Fibroblast of lung (primary cell): ENCODE measurements at regions not wholly inside any gene's neighbourhood (a gene's known extent, or its start where the extent isn't known, plus 50 kb on each side); places are given as distances from the start of the nearest gene placed in this dataset.

Experiments
- DNase-seq, 2 donors: peaks; one replicate each; pipeline versions ENCODE4 v3.0.0 to v3.0.0-alpha.2; 2010; ENCODE audit warnings: low read depth in 2 of 2
- H2AFZ ChIP-seq: 2 replicates; pipeline ENCODE4 v1.5.1; 2012; ENCODE audit warnings: low read length, control low read depth, inconsistent platforms
- H3K27ac ChIP-seq: 2 replicates; pipeline ENCODE4 v1.5.1; 2011; ENCODE audit warnings: low read length, control low read depth; ENCODE audit not compliant: insufficient read depth
- H3K27me3 ChIP-seq: 2 replicates; pipeline ENCODE4 v1.5.1; 2011; ENCODE audit warnings: mild to moderate bottlenecking, low read length; ENCODE audit not compliant: control insufficient read depth, insufficient read depth
- H3K36me3 ChIP-seq: 2 replicates; pipeline ENCODE4 v1.5.1; 2011; ENCODE audit warnings: low read length; ENCODE audit not compliant: control insufficient read depth, insufficient read depth
- H3K4me1 ChIP-seq: 2 replicates; pipeline ENCODE4 v1.5.1; 2011; ENCODE audit warnings: low read length; ENCODE audit not compliant: control insufficient read depth, insufficient read depth; ENCODE audit errors: extremely low read depth
- H3K4me2 ChIP-seq: 2 replicates; pipeline ENCODE4 v1.5.1; 2011; ENCODE audit warnings: low read length, control low read depth; ENCODE audit not compliant: insufficient read depth; ENCODE audit errors: extremely low read depth
- H3K4me3 ChIP-seq, 4 experiments: fragments of 200-600 bp in 1 of 4; sonication (generic) in 1 of 4; replicated peaks in 1 of 4; 2 replicates each; pipeline ENCODE4 v1.5.1; 2011 to 2016; ENCODE audit warnings: low read length in 4 of 4, low read depth in 3 of 4, mild to moderate bottlenecking in 3 of 4, control low read depth in 2 of 4, inconsistent platforms in 1 of 4, mixed read lengths in 1 of 4; ENCODE audit not compliant: insufficient read depth in 1 of 4; ENCODE audit errors: control extremely low read depth in 1 of 4
- H3K79me2 ChIP-seq: 2 replicates; pipeline ENCODE4 v1.5.1; 2012; ENCODE audit warnings: mild to moderate bottlenecking, low read length, inconsistent platforms; ENCODE audit not compliant: control insufficient read depth, insufficient read depth
- H3K9ac ChIP-seq: 2 replicates; pipeline ENCODE4 v1.5.1; 2011; ENCODE audit warnings: mild to moderate bottlenecking, low read length, control low read depth; ENCODE audit not compliant: insufficient read depth
- H3K9me3 ChIP-seq: 2 replicates; pipeline ENCODE4 v1.5.1; 2012; ENCODE audit warnings: low read depth, low read length; ENCODE audit not compliant: control insufficient read depth, insufficient read depth
- H4K20me1 ChIP-seq: 2 replicates; pipeline ENCODE4 v1.5.1; 2011; ENCODE audit warnings: low read length; ENCODE audit not compliant: control insufficient read depth, insufficient read depth; ENCODE audit errors: extremely low read depth
- EZH2 ChIP-seq: IDR thresholded peaks from 2 replicates; pipeline ENCODE4 v1.5.1; 2012; ENCODE audit warnings: low read length, control low read depth, mild to moderate bottlenecking; ENCODE audit errors: missing control alignments
- TF ChIP-seq, protein P1 (sequence below), 2 donors: IDR thresholded peaks in 1 of 2; conservative IDR thresholded peaks in 1 of 2; 1 replicate in 1 of 2; 2 replicates in 1 of 2; pipeline ENCODE4 v1.5.1; 2011 to 2012; ENCODE audit warnings: low read length in 2 of 2, control low read depth in 1 of 2, inconsistent platforms in 1 of 2, low read depth in 1 of 2, mild to moderate bottlenecking in 1 of 2

DNA sequence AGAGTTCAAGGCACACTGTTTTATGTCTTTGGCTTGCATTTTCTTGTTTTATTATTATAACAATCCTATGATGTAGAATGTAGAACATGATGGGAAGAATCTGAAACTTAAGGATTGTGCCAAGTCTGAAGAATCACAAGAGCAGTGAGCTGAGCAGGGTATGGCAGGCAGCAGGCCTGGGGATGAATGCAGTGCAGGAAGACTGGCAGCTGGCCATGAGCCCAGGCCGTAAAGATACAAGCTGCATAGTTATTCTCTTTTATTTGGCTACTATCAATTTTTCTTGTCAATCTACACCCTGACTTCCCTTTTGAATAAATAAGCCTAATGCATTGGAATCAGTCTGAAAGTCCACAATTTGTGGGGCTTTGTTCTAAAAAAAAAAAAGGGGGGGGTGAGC lies 89.6 kb upstream of the ARPP21 start:
- no peak for DNase-seq

DNA sequence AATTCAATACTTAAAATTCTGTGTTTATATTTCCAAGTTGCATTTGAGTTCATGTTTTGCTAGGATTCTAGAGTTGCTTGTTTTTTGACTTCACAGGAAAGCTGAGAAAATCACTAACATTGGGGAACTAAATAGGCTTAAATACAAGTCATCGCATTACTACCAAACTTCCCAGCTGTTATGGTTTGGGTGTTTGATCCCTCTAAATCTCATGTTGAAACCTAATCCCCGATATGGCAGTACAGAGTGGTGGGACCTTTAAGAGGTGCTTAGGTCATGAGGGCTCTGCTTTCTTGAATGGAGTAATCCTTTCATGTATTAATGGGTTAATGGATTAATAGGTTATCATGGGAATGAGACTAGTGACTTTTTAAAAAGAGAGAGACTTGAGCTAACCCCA lies 77.2 kb upstream of the ARPP21 start:
- Histone ChIP-seq H3K4me1 (no peaks in the 10 kb centered on the region), H3K9ac (no peak overlapping the region), H4K20me1 (no peaks in the 10 kb centered on the region), H2AFZ (no peak overlapping the region), H3K4me2 (no peak overlapping the region), H3K9me3 (no peaks in the 10 kb centered on the region), H3K36me3 (no peaks in the 10 kb centered on the region), H3K27ac (no peak overlapping the region), H3K27me3 (no peaks in the 10 kb centered on the region), H3K79me2 (no peaks in the 10 kb centered on the region), H3K4me3 (no peak overlapping the region)
- TF ChIP-seq EZH2, result no peak
- TF ChIP-seq, protein P1, sequence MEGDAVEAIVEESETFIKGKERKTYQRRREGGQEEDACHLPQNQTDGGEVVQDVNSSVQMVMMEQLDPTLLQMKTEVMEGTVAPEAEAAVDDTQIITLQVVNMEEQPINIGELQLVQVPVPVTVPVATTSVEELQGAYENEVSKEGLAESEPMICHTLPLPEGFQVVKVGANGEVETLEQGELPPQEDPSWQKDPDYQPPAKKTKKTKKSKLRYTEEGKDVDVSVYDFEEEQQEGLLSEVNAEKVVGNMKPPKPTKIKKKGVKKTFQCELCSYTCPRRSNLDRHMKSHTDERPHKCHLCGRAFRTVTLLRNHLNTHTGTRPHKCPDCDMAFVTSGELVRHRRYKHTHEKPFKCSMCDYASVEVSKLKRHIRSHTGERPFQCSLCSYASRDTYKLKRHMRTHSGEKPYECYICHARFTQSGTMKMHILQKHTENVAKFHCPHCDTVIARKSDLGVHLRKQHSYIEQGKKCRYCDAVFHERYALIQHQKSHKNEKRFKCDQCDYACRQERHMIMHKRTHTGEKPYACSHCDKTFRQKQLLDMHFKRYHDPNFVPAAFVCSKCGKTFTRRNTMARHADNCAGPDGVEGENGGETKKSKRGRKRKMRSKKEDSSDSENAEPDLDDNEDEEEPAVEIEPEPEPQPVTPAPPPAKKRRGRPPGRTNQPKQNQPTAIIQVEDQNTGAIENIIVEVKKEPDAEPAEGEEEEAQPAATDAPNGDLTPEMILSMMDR (conservative IDR thresholded peaks at IDR 0.05 in 1 of 2, IDR thresholded peaks at IDR 0.05 in 1 of 2; ENCODE audit: low read depth in 1 of 2, low read length in 2 of 2), result no peak
- no peak for DNase-seq

More for the DNA sequence above, 89.6 kb upstream of the ARPP21 start:
- Histone ChIP-seq H3K27me3 (no peaks in the 10 kb centered on the region), H4K20me1 (no peaks in the 10 kb centered on the region), H3K36me3 (no peaks in the 10 kb centered on the region), H3K4me3 (no peak overlapping the region), H3K9me3 (no peaks in the 10 kb centered on the region), H3K4me2 (no peak overlapping the region), H3K27ac (no peak overlapping the region), H3K4me1 (no peaks in the 10 kb centered on the region), H3K79me2 (no peaks in the 10 kb centered on the region), H3K9ac (no peak overlapping the region), H2AFZ (no peak overlapping the region)
- TF ChIP-seq, protein P1 (conservative IDR thresholded peaks at IDR 0.05 in 1 of 2, IDR thresholded peaks at IDR 0.05 in 1 of 2; ENCODE audit: low read depth in 1 of 2, low read length in 2 of 2), result no peak
- TF ChIP-seq EZH2, result no peak

DNA sequence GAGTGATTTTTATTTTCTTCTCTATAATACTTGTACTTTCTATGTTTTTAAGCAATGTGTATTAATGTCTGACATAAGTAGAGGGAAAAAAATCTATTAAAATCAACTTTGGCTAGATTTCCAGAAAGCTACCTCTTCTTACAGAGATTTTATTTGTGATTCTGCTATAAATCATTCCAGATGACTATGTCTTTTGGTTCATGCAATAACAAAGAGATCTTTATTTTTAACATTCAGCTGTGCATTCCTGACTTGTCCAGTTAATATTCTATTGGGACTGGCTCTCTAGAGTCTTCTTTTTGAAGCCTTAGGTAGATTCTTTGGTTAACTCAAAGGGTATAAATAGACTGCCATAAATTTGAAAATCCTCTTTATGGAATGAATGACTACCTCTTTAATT lies 74.3 kb upstream of the ARPP21 start:
- no peaks in the 10 kb centered on the region for H3K79me2 ChIP-seq
- H3K9me3 ChIP-seq, result no peaks in the 10 kb centered on the region
- H3K4me3 ChIP-seq, result no peak overlapping the region
- no peaks in the 10 kb centered on the region for H4K20me1 ChIP-seq
- H3K36me3 ChIP-seq, result no peaks in the 10 kb centered on the region
- no peak overlapping the region for H3K27ac ChIP-seq
- H3K9ac ChIP-seq, result no peak overlapping the region
- no peaks in the 10 kb centered on the region for H3K27me3 ChIP-seq
- no peak overlapping the region for H3K4me2 ChIP-seq
- H2AFZ ChIP-seq, result no peak overlapping the region
- no peak for DNase-seq
- no peaks in the 10 kb centered on the region for H3K4me1 ChIP-seq
- TF ChIP-seq EZH2, result no peak
- TF ChIP-seq, protein P1 (conservative IDR thresholded peaks at IDR 0.05 in 1 of 2, IDR thresholded peaks at IDR 0.05 in 1 of 2; ENCODE audit: low read depth in 1 of 2, low read length in 2 of 2), result no peak
